Transverse colon (tissue), 4 donors: ENCODE measurements at regions not wholly inside any gene's neighbourhood (a gene's known extent, or its start where the extent isn't known, plus 50 kb on each side); places are given as distances from the start of the nearest gene placed in this dataset.

Experiments
- CTCF ChIP-seq, 5 experiments: fragments of 200-600 bp in 3 of 5; fragments of 450-650 bp in 2 of 5; sonication (generic) in 3 of 5; IDR thresholded peaks; 1 replicate in 2 of 5; 2 replicates in 3 of 5; pipeline ENCODE4 v1.5.1; 2016 to 2017; ENCODE audit warnings: antibody characterized with exemption in 5 of 5, inconsistent platforms in 3 of 5, mild to moderate bottlenecking in 2 of 5, moderate library complexity in 1 of 5
- POLR2A ChIP-seq: fragments of 450-650 bp; IDR thresholded peaks from one replicate; pipeline ENCODE4 v1.6.1; 2016; ENCODE audit warnings: antibody characterized with exemption, mild to moderate bottlenecking, moderate library complexity
- POLR2AphosphoS5 ChIP-seq, 3 donors: sonication (generic); formaldehyde crosslinking; IDR thresholded peaks; one replicate each; pipeline ENCODE4 v1.6.1; 2016; ENCODE audit warnings: antibody characterized with exemption in 3 of 3

- TF ChIP-seq CTCF (IDR thresholded peaks at IDR 0.05): no peak
- no peak for TF ChIP-seq POLR2A
- no peak for TF ChIP-seq POLR2AphosphoS5 (IDR thresholded peaks at IDR 0.05)
Observed at GRCh38 chr22:47847131-47847890, 1084.9 kb downstream of the TBC1D22A start.
